NCI-H748 (cell line): ENCODE measurements at regions not wholly inside any gene's neighbourhood (a gene's known extent, or its start where the extent isn't known, plus 50 kb on each side); places are given as distances from the start of the nearest gene placed in this dataset.

Experiments
- DNase-seq: peaks from one replicate; lab custom pipeline; 2025; ENCODE audit not compliant: unreplicated experiment; lab: John Stamatoyannopoulos, UW

- DNase-seq: no peak
Measured at GRCh38 chr3:148604270-148605085, 93.2 kb upstream of the AGTR1 start.

GRCh38 chr3:148605521-148605920 is 92.2 kb upstream of the AGTR1 start:
- no peak for DNase-seq

GRCh38 chr3:148606979-148607378 is 90.7 kb upstream of the AGTR1 start:
- no peak for DNase-seq

GRCh38 chr3:148607491-148607890 is 90.2 kb upstream of the AGTR1 start:
- no peak for DNase-seq

- no peak for DNase-seq
Measured at GRCh38 chr3:148612278-148612677, 85.4 kb upstream of the AGTR1 start.

- DNase-seq: no peak
Measured at GRCh38 chr3:148615382-148615781, 82.3 kb upstream of the AGTR1 start.

GRCh38 chr3:148625095-148625736 is 72.5 kb upstream of the AGTR1 start:
- DNase-seq: no peak

GRCh38 chr3:148625991-148626390 is 71.7 kb upstream of the AGTR1 start:
- no peak for DNase-seq

- DNase-seq: no peak
Measured at GRCh38 chr3:148629006-148629405, 68.7 kb upstream of the AGTR1 start.

GRCh38 chr3:148631124-148631903 is 66.4 kb upstream of the AGTR1 start:
- peak; percentile 30 for DNase-seq

GRCh38 chr3:148641722-148642121 is 56.0 kb upstream of the AGTR1 start:
- DNase-seq: no peak

GRCh38 chr3:148642214-148642613 is 55.5 kb upstream of the AGTR1 start:
- no peak for DNase-seq

GRCh38 chr3:148642616-148643015 is 55.1 kb upstream of the AGTR1 start:
- DNase-seq: no peak

- no peak for DNase-seq
Measured at GRCh38 chr3:148643389-148643840, 54.3 kb upstream of the AGTR1 start.

GRCh38 chr3:148646126-148646665 is 51.5 kb upstream of the AGTR1 start:
- no peak for DNase-seq
